Central memory CD4-positive, alpha-beta T cell (primary cell): ENCODE measurements at regions not wholly inside any gene's neighbourhood (a gene's known extent, or its start where the extent isn't known, plus 50 kb on each side); places are given as distances from the start of the nearest gene placed in this dataset.

Experiments used
- DNase-seq: peaks from one replicate; pipeline ENCODE4 v3.0.0; 2022

DNA sequence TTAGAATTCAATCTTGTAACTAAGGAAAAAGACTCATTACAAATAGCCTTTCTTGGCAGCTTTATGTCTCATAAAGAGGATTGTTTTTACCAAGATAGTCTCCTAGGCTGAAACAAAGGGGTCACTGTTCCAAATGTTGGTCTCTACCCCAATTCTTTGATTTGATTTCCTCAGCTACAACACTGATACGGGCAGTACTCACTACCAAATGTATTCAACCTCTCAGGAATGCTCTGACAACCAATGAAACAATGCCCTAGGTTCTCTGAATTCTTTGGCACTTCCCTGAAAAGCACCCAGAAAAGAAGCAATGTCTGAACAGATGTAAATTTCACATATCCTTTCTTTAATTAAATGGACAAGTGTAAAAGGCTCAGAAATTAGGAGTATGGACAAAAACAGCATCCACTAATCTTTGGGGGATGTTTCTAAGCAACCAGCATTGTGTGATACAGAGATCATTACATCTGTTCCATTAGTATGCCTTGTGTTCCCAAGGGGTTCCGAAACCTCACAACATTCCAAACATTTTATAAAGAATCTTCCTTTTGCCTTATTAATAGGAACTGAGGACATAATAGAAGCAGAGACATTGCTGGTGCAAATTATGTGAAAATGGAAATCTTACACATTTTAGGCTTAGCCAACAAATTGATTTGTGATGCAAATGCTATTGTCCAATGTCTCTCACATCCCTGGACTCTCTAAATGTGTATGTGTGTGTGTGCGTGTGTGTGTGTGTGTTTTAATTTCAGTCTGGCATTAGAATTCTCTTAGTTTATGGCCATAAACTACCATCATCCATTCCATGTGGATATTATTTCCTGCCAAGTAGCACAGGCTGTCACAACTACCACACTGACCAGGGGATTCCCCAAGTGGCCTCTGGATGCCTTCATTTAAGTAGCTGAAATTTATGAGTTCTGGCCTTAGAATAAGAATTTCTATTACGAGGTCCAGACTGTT lies 276.0 kb downstream of the MTX2 start:
- DNase-seq: no peak

DNA sequence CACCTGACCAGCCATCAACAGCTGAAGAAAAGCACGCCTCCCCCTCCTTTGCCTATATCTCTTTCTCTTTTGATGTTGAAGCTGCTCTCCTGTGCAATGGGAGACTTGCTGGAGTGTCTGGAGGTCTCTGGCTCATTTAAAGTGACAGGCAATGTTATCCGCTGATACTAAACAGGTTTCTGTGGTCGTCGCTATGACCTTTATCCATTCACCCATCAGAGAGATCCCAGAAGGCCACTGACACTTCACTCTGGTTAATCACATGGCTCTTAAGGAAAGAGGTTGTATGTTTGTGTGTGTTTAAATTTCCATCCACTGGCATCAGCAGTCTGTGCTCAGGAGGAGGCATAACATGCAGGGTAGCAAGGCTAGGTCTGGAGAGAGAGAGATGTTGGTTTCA lies 277.3 kb downstream of the MTX2 start:
- DNase-seq: no peak

DNA sequence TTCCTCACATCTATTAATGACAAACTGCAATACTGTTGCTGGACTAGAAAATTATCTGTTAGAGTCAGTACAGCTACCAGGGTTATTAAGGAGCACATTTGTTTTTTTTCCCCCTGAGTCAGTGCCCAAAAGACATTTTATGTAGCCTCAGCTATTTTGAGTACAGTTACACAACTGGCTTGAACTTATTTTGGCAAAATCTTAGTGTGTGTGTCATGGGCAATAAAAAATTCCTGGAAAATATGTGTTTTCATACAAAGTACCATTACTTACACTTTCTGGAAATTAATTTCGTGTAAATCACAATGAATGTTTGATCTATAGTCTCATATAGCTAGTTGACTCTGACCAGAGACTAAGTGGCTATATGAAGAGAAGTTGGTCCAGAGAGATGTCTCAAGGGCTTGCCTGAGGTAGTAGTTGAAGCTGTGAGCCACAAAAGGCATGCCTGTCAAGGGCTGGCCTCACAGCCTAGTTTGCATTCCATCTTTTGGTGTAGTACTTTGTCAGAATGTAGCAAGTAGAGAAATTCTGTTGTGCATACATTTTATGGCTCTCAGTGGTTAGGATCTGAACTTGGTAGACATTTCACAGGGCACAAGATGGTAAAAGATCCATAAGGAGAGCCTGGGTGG lies 283.4 kb downstream of the MTX2 start:
- no peak for DNase-seq

DNA sequence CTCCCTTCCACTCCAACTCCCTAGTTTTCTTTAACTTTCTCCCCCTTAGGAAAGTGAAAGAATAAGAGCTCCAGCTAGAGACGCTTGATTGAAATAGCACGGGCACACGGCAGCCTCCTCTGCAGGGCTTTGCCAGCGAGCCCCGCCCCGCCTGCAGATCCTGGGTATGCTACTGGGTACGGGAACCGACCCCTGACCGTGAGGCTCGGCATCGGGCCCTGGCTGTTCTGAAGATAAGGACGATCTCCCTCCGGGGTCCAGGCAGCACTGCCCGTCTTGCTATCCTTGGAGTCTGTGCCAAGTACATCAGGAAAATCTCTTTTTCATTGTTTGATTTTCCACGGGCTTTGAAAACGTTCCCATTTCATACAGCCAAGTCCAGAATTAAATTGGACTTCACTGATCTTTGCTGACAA lies 284.5 kb downstream of the MTX2 start:
- DNase-seq: no peak

DNA sequence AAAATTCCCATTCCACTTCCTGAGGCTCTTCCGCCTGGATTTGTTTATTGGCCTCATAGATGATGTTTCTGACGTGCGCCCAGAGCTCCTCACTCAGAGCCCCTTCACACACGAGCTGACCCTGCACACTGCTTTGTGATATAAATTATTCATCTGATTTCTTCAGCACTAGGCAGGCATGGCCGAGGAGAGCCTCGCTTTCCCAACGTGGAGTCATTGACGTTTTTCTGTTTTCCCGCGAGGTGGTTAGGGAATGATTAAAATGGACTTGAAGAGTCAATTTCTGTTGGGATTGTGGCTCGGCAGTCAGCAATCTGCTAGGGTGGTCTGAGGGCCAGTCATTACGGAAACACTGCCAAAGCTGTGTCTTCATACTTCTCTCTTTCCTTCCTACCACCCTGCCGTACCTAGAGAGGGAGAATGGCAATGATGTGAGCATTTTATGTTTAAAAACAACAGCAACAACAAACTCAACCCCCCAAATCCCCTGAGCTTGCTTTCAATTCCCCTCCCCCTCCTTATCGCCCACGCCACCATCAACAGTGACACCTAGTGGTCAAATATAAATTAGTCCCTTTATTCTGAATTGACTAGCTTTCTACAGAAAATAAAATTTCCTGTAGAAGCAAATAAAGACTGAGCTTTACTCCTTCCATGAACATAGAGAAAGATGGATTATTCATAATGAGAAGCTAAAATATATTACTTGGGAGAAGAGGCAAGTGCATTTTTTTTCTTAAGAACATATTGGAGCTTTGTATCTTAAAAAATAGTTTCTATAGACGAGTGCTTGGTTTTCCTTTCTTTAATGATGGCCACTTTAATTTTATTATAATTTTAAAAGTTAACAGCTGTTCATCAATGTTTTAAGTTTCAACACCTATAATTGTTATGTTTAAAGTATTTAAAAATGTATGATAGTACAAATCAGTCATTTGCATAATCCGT lies 285.1 kb downstream of the MTX2 start:
- peak; percentile 37 for DNase-seq

DNA sequence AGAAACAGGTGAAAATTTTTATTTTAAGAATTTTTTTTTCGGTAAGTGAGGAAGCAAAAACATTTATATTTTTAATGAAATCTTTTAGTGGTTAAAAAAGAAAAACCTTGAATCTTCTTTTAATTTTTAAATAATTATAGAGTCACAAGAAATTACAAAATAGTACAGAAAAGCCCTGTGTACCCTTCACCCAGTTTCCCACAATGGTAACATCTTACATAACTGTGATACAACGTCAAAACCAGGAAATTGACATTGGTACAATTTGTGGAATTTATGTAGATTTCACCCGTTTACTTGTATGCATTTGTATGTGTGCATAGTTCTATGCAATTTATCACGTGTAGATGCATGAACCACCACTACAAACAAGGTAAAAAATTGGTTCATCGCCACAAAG lies 285.9 kb downstream of the MTX2 start:
- DNase-seq: no peak

DNA sequence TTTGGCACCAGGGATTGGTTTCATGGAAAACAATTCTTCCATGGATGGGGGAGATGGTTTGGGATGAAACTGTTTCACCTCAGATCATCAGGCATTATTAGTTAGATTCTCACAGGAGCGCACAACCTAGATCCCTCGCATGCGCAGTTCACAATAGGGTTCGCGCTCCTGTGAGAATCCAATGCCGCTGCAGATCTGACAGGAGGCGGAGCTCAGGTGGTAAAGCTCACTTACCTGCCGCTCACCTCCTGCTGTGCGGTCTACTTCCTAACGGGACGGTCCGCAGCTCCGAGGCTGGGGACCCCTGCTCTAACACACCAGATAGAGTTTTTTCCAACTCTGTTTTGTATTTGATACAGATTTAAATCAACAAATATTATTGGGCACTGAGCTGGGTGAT lies 286.5 kb downstream of the MTX2 start:
- DNase-seq: no peak

DNA sequence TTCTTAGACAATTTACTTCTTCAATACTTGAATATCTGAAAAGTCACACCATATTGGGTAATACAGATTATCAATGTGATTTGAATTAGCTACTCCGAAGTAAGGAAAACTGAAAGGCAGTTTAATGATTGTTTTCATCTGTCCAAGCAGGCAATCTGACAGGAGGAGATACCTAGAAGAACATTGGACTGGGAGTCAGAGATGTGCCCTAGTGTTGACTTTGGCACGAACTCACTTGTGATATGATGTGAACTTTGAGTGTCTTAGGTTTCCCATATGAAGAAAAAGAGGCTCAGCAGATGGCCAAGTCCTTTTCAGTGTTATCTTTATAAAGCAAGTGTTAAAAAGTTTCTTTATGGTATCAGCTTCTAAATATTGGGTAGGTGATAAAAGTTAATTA lies 287.1 kb downstream of the MTX2 start:
- no peak for DNase-seq

DNA sequence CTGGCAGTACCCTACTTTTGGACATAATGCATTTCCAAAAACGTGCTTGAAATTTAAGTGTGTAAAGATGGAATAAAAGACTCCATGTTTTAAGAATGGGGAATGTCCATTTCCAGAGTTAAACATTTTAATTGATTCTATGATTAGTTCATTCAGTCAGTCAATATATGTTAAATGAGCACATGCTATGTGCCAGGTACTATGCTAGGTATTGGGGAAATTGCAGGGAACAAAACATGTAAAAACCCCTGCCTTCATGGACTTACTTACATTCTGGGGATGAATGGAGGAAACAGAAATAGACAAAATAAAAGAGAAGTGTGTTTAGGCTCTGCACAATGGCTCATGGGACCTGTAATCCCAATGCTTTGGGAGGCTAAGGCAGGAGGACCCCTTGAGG lies 288.6 kb downstream of the MTX2 start:
- no peak for DNase-seq

DNA sequence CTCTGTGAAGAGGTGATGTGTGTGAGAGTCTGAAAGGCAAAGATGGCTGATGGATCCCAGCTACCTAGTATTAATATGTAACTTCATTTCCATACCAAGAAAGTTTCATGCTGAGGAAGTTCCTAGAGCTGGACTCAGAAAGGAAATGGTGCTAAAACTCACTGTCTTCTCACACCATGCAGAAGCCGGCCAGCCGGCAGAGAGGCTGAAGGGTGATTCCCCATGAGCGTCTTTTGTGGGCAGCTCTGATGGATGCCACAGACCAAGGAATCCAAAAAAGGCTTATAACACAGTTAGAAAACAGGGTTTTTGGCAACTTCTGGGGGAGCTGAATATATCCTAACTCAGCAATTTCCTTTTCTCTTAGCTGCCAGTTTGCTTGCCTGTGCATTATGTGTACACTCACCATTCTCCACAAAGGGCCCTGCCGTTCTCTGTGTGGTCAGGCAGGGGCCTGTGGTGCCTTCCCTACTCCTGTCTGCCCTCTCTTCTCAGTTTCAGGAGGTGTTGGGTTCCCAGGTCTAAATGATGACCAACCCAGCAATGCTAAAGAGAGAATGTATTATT lies 289.4 kb downstream of the MTX2 start:
- DNase-seq: no peak

DNA sequence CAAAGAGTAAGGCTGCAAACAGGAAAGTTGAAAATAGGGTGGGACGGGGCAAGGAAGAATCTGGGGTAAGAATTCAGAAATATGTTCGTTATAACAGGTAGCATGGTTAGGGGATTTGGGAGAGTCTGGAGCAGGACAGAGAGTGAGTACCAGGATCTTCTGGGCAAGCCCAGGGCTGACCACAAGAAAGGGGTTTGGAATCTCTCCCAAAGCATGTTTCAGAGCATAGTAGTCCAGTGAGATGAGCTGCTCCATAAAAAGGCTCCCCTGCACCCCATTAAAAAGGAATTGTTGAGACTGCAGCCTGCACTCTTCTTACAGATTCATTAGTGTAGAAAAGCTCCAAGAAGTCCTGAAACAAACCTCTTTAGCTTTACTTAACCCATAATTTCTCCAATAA lies 291.1 kb downstream of the MTX2 start:
- DNase-seq: no peak

DNA sequence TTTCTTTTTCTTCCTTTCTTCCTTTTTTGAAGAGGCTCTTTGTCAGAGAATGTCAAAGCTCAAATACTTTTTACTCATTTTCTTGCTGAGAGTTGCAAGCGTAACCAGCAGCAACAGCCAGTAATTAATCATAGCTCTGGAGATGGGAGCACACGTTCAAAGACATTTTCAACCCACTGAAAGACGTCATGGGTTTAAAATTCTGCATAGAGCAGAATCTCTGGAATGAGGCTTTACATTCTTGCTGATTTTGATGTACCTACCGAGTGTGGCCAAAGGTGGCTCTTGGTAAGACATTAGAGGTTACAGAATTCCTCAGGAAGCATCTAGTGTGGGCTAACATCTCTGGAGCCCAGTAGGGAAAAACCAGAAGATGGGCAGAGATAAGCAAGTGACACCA lies 292.5 kb downstream of the MTX2 start:
- no peak for DNase-seq

DNA sequence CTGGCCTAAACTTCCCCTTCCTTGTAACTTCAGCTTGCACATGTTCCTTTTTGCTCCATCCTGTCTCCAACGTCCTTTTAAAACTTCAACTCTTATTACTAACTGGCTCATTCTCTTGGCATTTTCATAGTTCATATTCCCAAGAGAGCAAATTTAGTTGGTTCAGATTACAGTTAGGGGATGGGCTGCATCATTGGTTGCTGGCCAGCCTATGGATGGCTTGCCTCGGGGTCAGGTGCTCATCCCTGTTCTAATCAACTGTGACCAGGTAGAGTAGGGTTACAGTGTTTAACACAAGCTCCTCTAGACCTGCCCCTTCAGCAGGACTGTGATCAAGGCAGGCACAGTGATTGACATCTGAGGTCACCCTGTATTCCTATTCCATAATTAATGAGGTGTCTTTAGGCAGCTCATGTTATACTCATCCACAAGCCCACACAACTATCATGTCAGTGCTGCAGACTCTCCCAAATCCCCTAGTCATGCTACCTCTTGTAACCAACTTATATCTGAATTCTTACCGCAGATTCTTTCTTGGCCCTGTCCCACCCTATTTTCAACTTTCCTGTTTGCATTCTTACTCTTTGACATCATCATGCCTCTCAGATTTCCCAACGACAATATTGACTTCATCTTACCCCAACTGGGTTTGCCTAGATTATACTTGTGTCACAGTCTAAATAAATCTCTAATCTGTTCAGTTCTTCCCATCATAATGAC lies 293.3 kb downstream of the MTX2 start:
- no peak for DNase-seq

DNA sequence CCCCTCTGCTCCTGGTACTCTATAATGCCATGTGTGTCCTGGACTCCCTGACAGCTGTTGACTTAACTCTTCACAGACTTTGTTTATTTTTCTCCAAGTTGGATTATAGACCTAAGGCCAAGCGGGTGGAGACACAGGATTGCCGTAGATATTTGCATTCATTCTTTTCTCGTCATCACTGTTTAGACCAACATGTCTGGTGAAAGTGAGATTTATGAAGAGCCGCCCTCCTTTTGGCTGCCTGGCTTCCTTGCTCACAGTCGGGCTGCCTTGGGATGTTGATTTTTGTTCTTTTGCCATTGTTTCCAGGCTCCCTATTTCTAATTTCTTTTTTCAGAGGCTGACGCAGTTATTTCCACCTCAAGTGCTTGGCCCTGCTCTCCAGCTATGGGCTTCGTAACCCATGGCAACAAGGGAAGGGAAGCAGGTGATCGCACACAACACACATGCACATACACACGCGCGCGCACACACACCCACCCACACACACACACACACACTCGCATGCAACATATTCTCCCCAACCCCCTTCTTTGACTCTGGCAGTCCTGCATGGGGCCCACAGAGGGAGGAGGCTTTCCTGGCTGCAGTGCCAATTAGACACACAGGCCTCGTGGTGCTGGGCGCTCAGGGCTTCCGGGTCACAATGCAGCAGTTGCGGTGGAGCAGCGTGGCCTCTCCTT lies 296.5 kb downstream of the MTX2 start:
- DNase-seq: no peak

DNA sequence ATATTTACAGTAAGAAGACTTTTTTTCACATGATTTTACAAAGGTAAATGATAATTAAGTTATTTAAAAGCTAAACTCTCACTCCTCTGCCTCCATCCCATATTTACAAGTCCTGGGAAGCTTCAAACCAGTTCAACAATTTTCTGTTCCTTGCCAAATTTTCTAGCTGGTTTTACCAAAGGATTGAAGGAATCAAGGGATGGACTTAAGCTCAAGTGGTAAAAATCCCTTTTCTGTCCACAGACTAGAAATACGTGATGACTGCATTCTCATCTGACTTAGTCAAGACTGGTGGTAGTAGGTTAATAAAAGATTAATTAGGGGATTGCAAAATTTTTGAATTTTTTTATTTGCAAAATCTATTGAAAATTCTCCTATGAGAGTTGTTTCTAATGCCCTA lies 297.3 kb downstream of the MTX2 start:
- no peak for DNase-seq

DNA sequence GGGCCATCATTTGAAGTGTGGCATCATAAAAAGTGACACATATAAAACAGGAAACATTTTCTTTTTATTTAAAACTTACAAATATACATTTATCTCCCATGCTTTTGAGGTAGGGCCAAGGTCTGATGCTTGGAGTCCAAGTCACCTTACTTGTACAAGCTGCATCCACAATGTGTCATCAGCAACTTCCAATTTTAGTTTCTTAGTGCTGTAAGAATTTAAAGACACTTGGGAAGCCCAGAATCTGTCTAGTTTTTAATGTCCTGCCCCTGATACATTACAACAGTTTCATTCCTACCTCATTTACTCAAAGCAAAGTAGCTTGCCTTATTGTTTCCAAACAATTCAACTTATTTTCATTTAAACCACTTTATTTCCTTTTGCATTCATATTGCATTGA lies 297.7 kb downstream of the MTX2 start:
- DNase-seq: no peak

DNA sequence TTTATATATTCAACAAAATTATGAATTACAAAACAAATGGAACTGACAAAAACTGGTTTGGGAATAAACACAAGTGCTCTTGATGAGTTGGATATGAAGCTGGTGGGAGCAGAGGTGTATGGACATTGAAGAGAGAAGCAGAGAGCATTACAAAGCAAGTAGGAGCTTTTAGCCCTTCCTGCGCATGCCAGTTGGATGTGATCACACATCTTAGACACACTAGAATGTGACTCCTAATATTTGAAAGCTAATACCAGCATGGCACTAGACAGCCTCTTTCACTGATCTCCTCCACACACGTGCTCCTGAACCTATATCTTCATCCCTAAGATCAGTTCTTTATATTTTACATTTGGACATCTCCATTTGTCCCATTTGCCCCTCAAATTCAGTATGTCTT lies 298.1 kb downstream of the MTX2 start:
- no peak for DNase-seq

DNA sequence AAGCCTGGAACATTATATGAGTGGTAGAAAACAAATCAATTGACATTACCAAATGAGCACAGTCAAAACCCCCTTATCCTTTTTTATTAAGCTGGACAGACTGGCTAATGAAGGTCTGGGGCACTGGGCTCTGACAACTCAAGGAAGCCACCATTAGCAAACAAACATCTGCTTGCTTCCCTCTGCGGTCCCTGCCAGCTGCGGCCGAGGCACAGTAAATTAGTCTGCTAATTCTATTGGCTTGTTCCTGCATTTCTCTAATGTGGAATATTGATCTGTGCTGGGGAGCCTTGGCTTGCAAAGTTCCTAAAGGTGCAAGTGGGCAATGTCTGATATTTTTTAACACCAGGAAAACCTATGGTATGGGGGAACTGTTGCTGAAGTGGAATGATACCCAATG lies 300.3 kb downstream of the MTX2 start:
- DNase-seq: no peak

DNA sequence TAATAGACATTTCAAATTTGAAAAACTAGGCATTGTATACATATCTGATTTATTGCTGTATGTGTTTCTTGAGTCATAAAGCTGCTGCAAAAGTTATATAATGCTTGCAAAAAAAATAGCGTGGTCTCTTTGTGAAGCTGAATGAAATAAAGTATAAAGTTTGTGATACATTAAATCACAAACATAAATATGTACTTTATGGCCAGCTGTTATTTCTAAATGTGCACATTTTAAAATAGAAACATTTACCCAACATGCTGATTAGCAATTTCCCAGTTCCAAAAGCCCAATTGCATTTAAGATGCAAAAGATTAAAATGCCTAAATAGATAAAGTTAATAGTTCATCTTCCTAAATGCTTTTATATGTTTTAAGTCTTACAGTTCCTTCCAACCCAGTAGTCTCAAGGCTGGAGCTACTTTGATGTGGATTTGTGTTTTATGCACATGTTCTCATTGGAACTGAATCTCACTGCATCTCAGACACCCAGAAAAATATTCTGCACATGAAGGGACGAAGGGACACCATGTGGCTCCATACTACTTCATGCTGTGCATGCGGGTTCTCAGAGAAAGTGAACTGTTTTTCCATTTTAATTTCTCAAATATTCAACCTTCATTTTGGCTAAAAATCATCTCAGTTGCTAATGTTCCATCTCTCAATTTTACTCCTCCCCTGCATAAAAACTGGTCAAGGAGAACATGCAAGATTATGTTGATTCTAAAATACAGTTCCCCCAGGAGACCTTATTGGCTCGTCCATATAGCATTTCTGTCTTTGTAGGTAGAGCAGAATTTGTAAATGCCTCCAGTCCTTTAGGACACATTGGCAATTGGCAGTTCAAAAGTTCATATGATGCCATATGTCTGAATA lies 304.6 kb downstream of the MTX2 start:
- DNase-seq: no peak

DNA sequence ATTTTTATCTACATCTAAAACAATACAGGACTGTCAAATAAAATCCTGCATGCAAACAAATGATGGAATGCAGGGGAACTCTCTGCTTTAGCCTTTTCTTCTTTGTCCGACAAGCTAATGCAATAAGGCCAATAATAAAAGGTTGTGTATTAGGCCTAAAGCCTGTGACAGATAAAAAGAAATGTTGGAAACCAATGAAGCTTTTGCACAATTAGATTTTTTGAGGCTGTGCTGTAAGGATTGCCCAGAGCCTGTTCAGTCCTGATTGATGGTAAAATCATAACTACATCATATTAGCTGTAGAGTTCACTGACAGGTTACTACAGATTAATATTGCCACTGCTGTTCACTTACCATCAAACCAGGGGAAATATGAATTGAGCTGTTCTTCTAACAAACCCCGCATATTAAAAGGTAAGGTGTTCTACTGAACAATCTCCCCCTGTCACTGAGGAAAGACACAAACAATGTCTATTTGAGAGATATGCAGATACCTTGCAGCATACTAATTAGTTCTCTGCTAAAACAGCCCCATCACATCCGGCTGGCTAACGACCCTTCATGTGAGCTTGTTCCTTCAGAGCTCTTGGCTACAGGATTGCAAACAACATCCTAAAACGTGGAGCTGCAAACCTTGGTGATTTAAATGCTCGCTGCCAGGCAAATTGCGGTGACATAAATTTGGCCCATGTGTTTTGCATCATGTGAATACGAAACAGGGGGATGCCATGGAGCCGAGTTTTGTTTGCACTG lies 305.4 kb downstream of the MTX2 start:
- no peak for DNase-seq
